Endothelial cell of umbilical vein (primary cell): ENCODE measurements at regions not wholly inside any gene's neighbourhood (a gene's known extent, or its start where the extent isn't known, plus 50 kb on each side); places are given as distances from the start of the nearest gene placed in this dataset.

ENCODE experiments used
- BruUV-seq: library from RNA; stranded (reverse); fragments of 400-500 nt; replicated peaks from 2 replicates; lab custom pipeline; 2021; lab: Mats Ljungman, UMichigan
- CTCF ChIA-PET: fragments of 300-600, 350-600 bp; sonication (Branson Sonifier 250); formaldehyde crosslinking; loops from one replicate; lab custom pipeline; 2021; ENCODE audit warnings: antibody characterized with exemption, inconsistent platforms; lab: Charles Lee
- POLR2A ChIA-PET: fragments of 300-600, 350-600 bp; sonication (Branson Sonifier 250); formaldehyde crosslinking; loops from one replicate; lab custom pipeline; 2021; ENCODE audit warnings: antibody characterized with exemption, inconsistent platforms; lab: Charles Lee
- DNase-seq: peaks from one replicate; pipeline ENCODE4 v3.0.0-alpha.2; 2011; ENCODE audit warnings: low read depth, low spot score
- FAIRE-seq: peaks from 2 replicates; lab custom pipeline; 2011; peaks lifted over from hg19 to GRCh38; lab: Jason Lieb, UNC
- H2AFZ ChIP-seq: 2 replicates; pipeline ENCODE4 v1.6.0; 2012; ENCODE audit warnings: low read depth, low read length, control low read depth, inconsistent platforms
- H3K27ac ChIP-seq: 2 replicates; pipeline ENCODE4 v1.5.1; 2011; ENCODE audit warnings: low read depth, mild to moderate bottlenecking, control low read depth, low read length, moderate library complexity; ENCODE audit not compliant: insufficient read depth
- H3K27me3 ChIP-seq, 2 experiments: 2 replicates each; pipeline versions ENCODE4 v1.6.0 to v1.6.1; 2011; ENCODE audit warnings: low read length in 2 of 2, mixed read lengths in 1 of 2; ENCODE audit not compliant: control insufficient read depth in 2 of 2, insufficient read depth in 2 of 2
- H3K36me3 ChIP-seq, 2 experiments: 2 replicates in 1 of 2; 3 replicates in 1 of 2; pipeline ENCODE4 v1.5.1; 2011; ENCODE audit warnings: low read length in 2 of 2, mild to moderate bottlenecking in 1 of 2, moderate library complexity in 1 of 2; ENCODE audit not compliant: control insufficient read depth in 2 of 2, insufficient read depth in 2 of 2; ENCODE audit errors: extremely low read depth in 1 of 2
- H3K4me1 ChIP-seq: 3 replicates; pipeline ENCODE4 v1.5.1; 2011; ENCODE audit warnings: mild to moderate bottlenecking, low read length; ENCODE audit not compliant: control insufficient read depth, insufficient read depth; ENCODE audit errors: extremely low read depth
- H3K4me2 ChIP-seq: 2 replicates; pipeline ENCODE4 v1.6.1; 2011; ENCODE audit warnings: low read length, control low read depth, mixed read lengths; ENCODE audit not compliant: insufficient read depth
- H3K4me3 ChIP-seq, 3 experiments: fragments of 200-600 bp in 1 of 3; sonication (generic), shearing (Covaris generic) in 1 of 3; replicated peaks in 1 of 3; 2 replicates each; pipeline ENCODE4 v1.5.1; 2011 to 2016; ENCODE audit warnings: control low read depth in 3 of 3, low read length in 3 of 3, mild to moderate bottlenecking in 2 of 3, inconsistent platforms in 1 of 3, low read depth in 1 of 3, moderate library complexity in 1 of 3; ENCODE audit not compliant: insufficient read depth in 1 of 3
- H3K79me2 ChIP-seq: 2 replicates; pipeline ENCODE4 v1.6.0; 2012; ENCODE audit warnings: low read length, inconsistent platforms; ENCODE audit not compliant: control insufficient read depth, insufficient read depth
- H3K9ac ChIP-seq: replicated peaks from 2 replicates; pipeline ENCODE3; 2011; ENCODE audit warnings: low read length, control low read depth; ENCODE audit not compliant: insufficient read depth; ENCODE audit errors: extremely low read depth
- H3K9me1 ChIP-seq: replicated peaks from 3 replicates; pipeline ENCODE4 v1.6.0; 2011; ENCODE audit warnings: mild to moderate bottlenecking, low read length; ENCODE audit not compliant: control insufficient read depth, insufficient read depth; ENCODE audit errors: extremely low read depth
- H3K9me3 ChIP-seq: replicated peaks from 2 replicates; pipeline ENCODE4 v1.5.1; 2012; ENCODE audit warnings: low read length, inconsistent platforms; ENCODE audit not compliant: control insufficient read depth, insufficient read depth
- H4K20me1 ChIP-seq: replicated peaks from 2 replicates; pipeline ENCODE3; 2011; ENCODE audit warnings: mild to moderate bottlenecking, low read length; ENCODE audit not compliant: control insufficient read depth, insufficient read depth; ENCODE audit errors: extremely low read depth
- EZH2 ChIP-seq: IDR thresholded peaks from 2 replicates; pipeline ENCODE4 v1.6.1; 2012; ENCODE audit warnings: borderline replicate concordance, low read depth, mild to moderate bottlenecking, moderate library complexity, low read length, inconsistent platforms; ENCODE audit not compliant: severe bottlenecking
- FOS ChIP-seq: IDR thresholded peaks from 2 replicates; pipeline ENCODE4 v1.6.1; 2011; ENCODE audit warnings: mild to moderate bottlenecking, low read length, moderate library complexity, borderline replicate concordance; ENCODE audit not compliant: insufficient read depth
- GATA2 ChIP-seq: IDR thresholded peaks from 2 replicates; pipeline ENCODE4 v1.7.0; 2011; ENCODE audit warnings: low read depth, mild to moderate bottlenecking, moderate library complexity, mixed read lengths, low read length; ENCODE audit not compliant: insufficient read length, insufficient read depth
- JUN ChIP-seq: IDR thresholded peaks from 2 replicates; pipeline ENCODE4 v1.6.1; 2011; ENCODE audit warnings: borderline replicate concordance, low read depth; ENCODE audit not compliant: insufficient read length, insufficient read depth
- MYC ChIP-seq: IDR thresholded peaks from one replicate; pipeline ENCODE4 v1.6.1; 2011; ENCODE audit warnings: mild to moderate bottlenecking, low read depth, low read length
- POLR2A ChIP-seq: IDR thresholded peaks from 2 replicates; pipeline ENCODE4 v1.6.1; 2012; ENCODE audit warnings: low read depth, mild to moderate bottlenecking, control low read depth, low read length
- POLR2AphosphoS5 ChIP-seq: IDR thresholded peaks from 2 replicates; pipeline ENCODE4 v1.6.1; 2012; ENCODE audit warnings: low read depth, mild to moderate bottlenecking, control low read depth, low read length, moderate library complexity; ENCODE audit not compliant: insufficient read depth
- dilution Hi-C: fragments of 300-500 bp; cut with MboI; formaldehyde crosslinking; loops from one replicate; pipeline ENCODE4 v1.15.0; 2019; ENCODE audit warnings: low sequenced_read_pairs; ENCODE audit not compliant: extremely low pct_ligation_motif_present
- intact Hi-C: fragments of 100-400 bp; cut with micrococcal nuclease; formaldehyde crosslinking; loops from one replicate; pipeline ENCODE4 v1.10.0; 2022
- TF ChIP-seq, protein P1 (sequence below): IDR thresholded peaks from 2 replicates; pipeline ENCODE4 v1.6.1; 2011; ENCODE audit not compliant: insufficient read depth, insufficient read length
- TF ChIP-seq, protein P2 (sequence below), 2 donors: IDR thresholded peaks; 1 replicate in 1 of 2; 2 replicates in 1 of 2; pipeline ENCODE4 v1.5.1; 2011; ENCODE audit warnings: low read length in 2 of 2, mild to moderate bottlenecking in 2 of 2, moderate library complexity in 2 of 2, control low read depth in 1 of 2, inconsistent platforms in 1 of 2, low read depth in 1 of 2; ENCODE audit not compliant: insufficient read depth in 1 of 2; ENCODE audit errors: extremely low read depth in 1 of 2

DNA sequence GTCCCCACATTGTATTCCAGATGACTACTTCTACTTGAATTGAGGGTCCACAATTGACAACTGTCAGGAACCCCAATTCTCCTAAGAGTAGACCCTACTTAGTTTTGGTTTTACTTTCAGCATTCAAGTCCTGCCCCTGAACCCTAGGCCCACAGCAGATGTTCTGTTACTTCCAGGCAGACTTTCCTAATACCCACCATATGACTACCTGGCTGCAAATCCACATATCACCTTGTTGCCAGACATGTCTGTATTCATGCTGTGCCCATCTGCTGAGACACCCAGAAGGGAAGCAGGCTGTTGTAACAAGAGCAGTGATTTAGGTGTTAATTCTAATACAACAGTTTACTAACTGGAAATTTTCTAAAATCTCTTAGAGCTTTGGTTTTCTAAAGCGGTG, 235.1 kb upstream of the CCDC54 start:
- H3K9me3 ChIP-seq: no peaks in the 10 kb centered on the region
- dilution Hi-C loops: no loop called here
- no peak for TF ChIP-seq EZH2
- TF ChIP-seq GATA2: no peak
- TF ChIP-seq POLR2A: no peak
- no peak for TF ChIP-seq MYC
- TF ChIP-seq POLR2AphosphoS5: no peak
- TF ChIP-seq, protein P1, sequence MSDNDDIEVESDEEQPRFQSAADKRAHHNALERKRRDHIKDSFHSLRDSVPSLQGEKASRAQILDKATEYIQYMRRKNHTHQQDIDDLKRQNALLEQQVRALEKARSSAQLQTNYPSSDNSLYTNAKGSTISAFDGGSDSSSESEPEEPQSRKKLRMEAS: no peak
- no peak for TF ChIP-seq FOS
- no TSS peak for BruUV-seq
- no peak overlapping the region for H3K4me3 ChIP-seq
- no peaks in the 10 kb centered on the region for H3K4me1 ChIP-seq
- H3K36me3 ChIP-seq: no peaks in the 10 kb centered on the region
- no peaks in the 10 kb centered on the region for H4K20me1 ChIP-seq
- H2AFZ ChIP-seq: no peak overlapping the region
- H3K9me1 ChIP-seq: no peaks in the 10 kb centered on the region
- no peak for FAIRE-seq
- DNase-seq: no peak
- H3K9ac ChIP-seq: no peak overlapping the region
- no peaks in the 10 kb centered on the region for H3K79me2 ChIP-seq
- intact Hi-C loops: no loop called here
- CTCF ChIA-PET: no interaction called here
- POLR2A ChIA-PET: no interaction called here
- H3K27me3 ChIP-seq: no peaks in the 10 kb centered on the region
- no peak overlapping the region for H3K27ac ChIP-seq
- no peak overlapping the region for H3K4me2 ChIP-seq

DNA sequence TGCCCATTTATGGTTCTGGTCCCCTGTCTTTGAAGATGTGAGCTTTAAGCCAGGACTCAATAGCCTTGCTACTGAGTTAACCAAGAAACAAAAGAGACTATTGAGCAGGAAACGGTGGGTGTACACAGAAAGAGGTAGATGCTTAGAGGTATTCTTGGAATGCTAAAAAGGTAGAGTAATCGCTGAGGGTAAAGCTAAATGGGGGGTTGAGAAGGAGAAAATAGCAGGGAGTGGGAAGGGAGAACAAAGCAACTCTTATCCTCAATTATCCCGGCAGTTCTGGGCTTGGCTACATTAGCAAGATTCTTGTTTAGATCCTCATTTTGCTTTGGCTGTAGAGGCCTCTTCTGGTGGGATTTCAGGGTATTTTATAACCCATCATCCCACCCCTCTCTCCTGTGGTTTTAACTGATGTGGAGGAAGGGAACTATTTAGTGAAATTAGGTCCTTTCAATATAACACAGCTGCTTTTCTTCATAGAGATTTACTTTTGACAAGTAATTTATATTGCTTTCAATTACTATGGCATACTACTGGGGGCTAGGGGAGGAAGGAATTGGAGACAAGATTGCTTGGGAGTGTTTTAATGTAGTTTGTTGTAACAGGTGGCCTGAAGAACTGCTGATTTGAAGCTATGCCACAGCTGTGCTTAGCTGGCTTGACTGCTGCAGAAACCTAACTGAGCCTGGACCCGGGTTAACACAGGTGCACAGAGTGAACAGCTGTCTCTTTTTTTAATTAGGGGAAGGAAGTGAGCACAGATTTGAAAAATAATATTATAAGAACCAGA, 234.3 kb upstream of the CCDC54 start:
- no peak overlapping the region for H3K27ac ChIP-seq
- H3K9ac ChIP-seq: no peak overlapping the region
- no peaks in the 10 kb centered on the region for H3K36me3 ChIP-seq
- no peak overlapping the region for H3K4me2 ChIP-seq
- H3K79me2 ChIP-seq: no peaks in the 10 kb centered on the region
- dilution Hi-C loops: no loop called here
- TF ChIP-seq EZH2 (no peak), JUN (no peak), MYC (no peak)
- TF ChIP-seq, protein P2, sequence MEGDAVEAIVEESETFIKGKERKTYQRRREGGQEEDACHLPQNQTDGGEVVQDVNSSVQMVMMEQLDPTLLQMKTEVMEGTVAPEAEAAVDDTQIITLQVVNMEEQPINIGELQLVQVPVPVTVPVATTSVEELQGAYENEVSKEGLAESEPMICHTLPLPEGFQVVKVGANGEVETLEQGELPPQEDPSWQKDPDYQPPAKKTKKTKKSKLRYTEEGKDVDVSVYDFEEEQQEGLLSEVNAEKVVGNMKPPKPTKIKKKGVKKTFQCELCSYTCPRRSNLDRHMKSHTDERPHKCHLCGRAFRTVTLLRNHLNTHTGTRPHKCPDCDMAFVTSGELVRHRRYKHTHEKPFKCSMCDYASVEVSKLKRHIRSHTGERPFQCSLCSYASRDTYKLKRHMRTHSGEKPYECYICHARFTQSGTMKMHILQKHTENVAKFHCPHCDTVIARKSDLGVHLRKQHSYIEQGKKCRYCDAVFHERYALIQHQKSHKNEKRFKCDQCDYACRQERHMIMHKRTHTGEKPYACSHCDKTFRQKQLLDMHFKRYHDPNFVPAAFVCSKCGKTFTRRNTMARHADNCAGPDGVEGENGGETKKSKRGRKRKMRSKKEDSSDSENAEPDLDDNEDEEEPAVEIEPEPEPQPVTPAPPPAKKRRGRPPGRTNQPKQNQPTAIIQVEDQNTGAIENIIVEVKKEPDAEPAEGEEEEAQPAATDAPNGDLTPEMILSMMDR (IDR thresholded peaks at IDR 0.05; ENCODE audit: extremely low read depth in 1 of 2, insufficient read depth in 1 of 2, low read depth in 1 of 2, low read length in 2 of 2): no peak
- H3K4me1 ChIP-seq: no peaks in the 10 kb centered on the region
- intact Hi-C loops: no loop called here
- H3K9me1 ChIP-seq: no peaks in the 10 kb centered on the region
- no peak overlapping the region for H2AFZ ChIP-seq
- H3K4me3 ChIP-seq: no peak overlapping the region
- H3K9me3 ChIP-seq: no peaks in the 10 kb centered on the region
- H4K20me1 ChIP-seq: no peaks in the 10 kb centered on the region
- ChIA-PET POLR2A (no interaction called here), CTCF (no interaction called here)
- FAIRE-seq (no peak), DNase-seq (no peak)
- H3K27me3 ChIP-seq: no peaks in the 10 kb centered on the region
- BruUV-seq: no TSS peak
